Mesothelial cell of epicardium (in vitro differentiated cells): ENCODE measurements at regions not wholly inside any gene's neighbourhood (a gene's known extent, or its start where the extent isn't known, plus 50 kb on each side); places are given as distances from the start of the nearest gene placed in this dataset.
A peak's percentile ranks its signal among the peaks of the same experiment; 100 is the strongest.

Source experiments
- DNase-seq, 2 experiments: peaks; one replicate each; pipeline ENCODE4 v3.0.0; 2021; ENCODE audit warnings: low spot score in 2 of 2; ENCODE audit not compliant: unreplicated experiment in 2 of 2
- H3K27ac Mint-ChIP-seq: 2 replicates; pipeline ENCODE4 v1.8.0; 2021; ENCODE audit warnings: mixed read lengths
- H3K27me3 Mint-ChIP-seq: 2 replicates; pipeline ENCODE4 v1.8.0; 2021; ENCODE audit warnings: low read depth, mixed read lengths
- H3K36me3 Mint-ChIP-seq: 2 replicates; pipeline ENCODE4 v1.8.0; 2021; ENCODE audit warnings: mixed read lengths
- H3K4me1 Mint-ChIP-seq: 2 replicates; pipeline ENCODE4 v1.8.0; 2021; ENCODE audit warnings: mixed read lengths
- H3K4me3 Mint-ChIP-seq: 2 replicates; pipeline ENCODE4 v1.8.0; 2021; ENCODE audit warnings: mild to moderate bottlenecking, moderate library complexity, mixed read lengths
- H3K9me3 Mint-ChIP-seq: 2 replicates; pipeline ENCODE4 v1.8.0; 2021; ENCODE audit warnings: mixed read lengths
- CTCF ChIP-seq: fragments of 200-600 bp; sonication (generic); IDR thresholded peaks from one replicate; pipeline ENCODE4 v1.5.0; 2021; ENCODE audit warnings: antibody characterized with exemption; ENCODE audit not compliant: unreplicated experiment

DNA sequence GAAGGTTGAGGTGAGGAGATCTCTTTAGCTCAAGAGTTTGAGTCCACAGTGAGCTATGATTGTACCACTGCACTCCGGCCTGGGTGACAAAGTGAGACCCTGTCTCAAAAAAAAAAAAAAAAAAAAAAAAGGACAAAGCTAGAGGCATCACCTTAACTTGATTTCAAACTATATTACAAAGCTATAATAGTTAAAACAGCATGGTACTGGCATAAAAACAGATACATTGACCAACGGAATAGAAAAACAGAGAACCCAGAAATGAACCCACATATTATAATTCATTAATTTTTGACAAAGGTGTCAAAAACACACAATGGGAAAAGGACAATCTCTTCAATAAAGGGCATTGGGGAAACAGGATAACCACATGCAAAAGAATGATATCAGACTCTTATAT lies 50.8 kb upstream of the MBOAT1 start:
- Mint-ChIP-seq H3K27me3 (no peaks in the 10 kb centered on the region), H3K4me1 (peaks cover 5% of the 10 kb centered on the region)
- DNase-seq, result no peak

GRCh38 chr6:20265842-20266241 lies 53.6 kb upstream of the MBOAT1 start:
- no peak for TF ChIP-seq CTCF
- Mint-ChIP-seq H3K4me3 (no peak overlapping the region), H3K27me3 (no peaks in the 10 kb centered on the region), H3K27ac (no peak overlapping the region), H3K36me3 (no peaks in the 10 kb centered on the region), H3K4me1 (peaks cover 8% of the 10 kb centered on the region), H3K9me3 (peaks cover 11% of the 10 kb centered on the region)
- DNase-seq, result no peak

More for the DNA sequence above, 50.8 kb upstream of the MBOAT1 start:
- no peaks in the 10 kb centered on the region for H3K36me3 Mint-ChIP-seq
- peaks cover 11% of the 10 kb centered on the region for H3K9me3 Mint-ChIP-seq
- TF ChIP-seq CTCF, result no peak
- H3K4me3 Mint-ChIP-seq, result no peak overlapping the region
- H3K27ac Mint-ChIP-seq, result no peak overlapping the region

- no peak for DNase-seq
These were observed 54.8 kb upstream of the MBOAT1 start for GRCh38 chr6:20266851-20267608.

DNA sequence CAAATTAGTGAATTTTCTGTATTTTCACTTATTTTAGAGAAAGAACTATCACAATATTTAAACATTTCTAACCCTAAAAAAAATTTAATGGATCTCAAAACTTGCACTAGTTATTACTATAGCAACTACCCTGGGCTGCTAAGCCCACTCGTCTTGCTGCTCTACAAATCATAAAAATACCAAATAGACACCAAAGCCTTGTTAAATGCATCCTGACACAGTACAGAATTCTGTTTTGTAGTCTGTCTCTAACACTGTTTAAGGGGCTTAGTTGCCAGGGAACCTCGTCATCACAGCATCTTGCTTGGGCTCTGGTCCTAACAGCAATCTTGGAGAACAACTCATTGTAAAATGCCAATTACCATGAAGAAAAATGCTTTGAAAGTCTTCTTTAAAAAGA lies 56.9 kb upstream of the MBOAT1 start:
- no peak for TF ChIP-seq CTCF
- Mint-ChIP-seq H3K36me3 (no peaks in the 10 kb centered on the region), H3K9me3 (peaks cover 3% of the 10 kb centered on the region), H3K4me1 (peaks cover 13% of the 10 kb centered on the region), H3K4me3 (no peak overlapping the region), H3K27ac (no peak overlapping the region), H3K27me3 (no peaks in the 10 kb centered on the region)
- DNase-seq, result no peak

More at GRCh38 chr6:20266851-20267608, 54.8 kb upstream of the MBOAT1 start:
- Mint-ChIP-seq H3K4me3 (no peak overlapping the region), H3K36me3 (no peaks in the 10 kb centered on the region), H3K4me1 (peaks cover 13% of the 10 kb centered on the region), H3K27me3 (no peaks in the 10 kb centered on the region), H3K9me3 (peaks cover 11% of the 10 kb centered on the region), H3K27ac (peak overlapping the region; percentile 1)
- TF ChIP-seq CTCF, result no peak

- no peak for DNase-seq
- Mint-ChIP-seq H3K27me3 (no peaks in the 10 kb centered on the region), H3K9me3 (no peaks in the 10 kb centered on the region), H3K36me3 (no peaks in the 10 kb centered on the region), H3K27ac (no peak overlapping the region), H3K4me3 (no peak overlapping the region), H3K4me1 (peaks cover 12% of the 10 kb centered on the region)
- TF ChIP-seq CTCF, result no peak
These were observed 59.5 kb upstream of the MBOAT1 start for GRCh38 chr6:20271818-20272217.
